T-helper 1 cell treated with Interleukin-12 subunit alpha and Interleukin-12 subunit beta and Interleukin-4 antibody, amounts not matched to agents 30 μg/mL and 1 μg/mL, for 36 hours (primary cell): ENCODE measurements at regions not wholly inside any gene's neighbourhood (a gene's known extent, or its start where the extent isn't known, plus 50 kb on each side); places are given as distances from the start of the nearest gene placed in this dataset.
"Not testable (repeated sequence)": the region's sequence is repeated elsewhere in the genome, so short reads cannot be mapped to it uniquely, and the experiment has no call there.

Experiments
- H3K27ac Mint-ChIP-seq: one replicate; pipeline ENCODE4 v1.8.0; 2021; ENCODE audit warnings: mild to moderate bottlenecking, mixed read lengths
- H3K27me3 Mint-ChIP-seq: one replicate; pipeline ENCODE4 v1.8.0; 2021; ENCODE audit warnings: low read depth, mixed read lengths
- H3K36me3 Mint-ChIP-seq: one replicate; pipeline ENCODE4 v1.8.0; 2021; ENCODE audit warnings: low read depth, mixed read lengths
- H3K4me1 Mint-ChIP-seq: one replicate; pipeline ENCODE4 v1.8.0; 2021; ENCODE audit warnings: low read depth, mixed read lengths
- H3K4me3 Mint-ChIP-seq: one replicate; pipeline ENCODE4 v1.8.0; 2021; ENCODE audit warnings: mild to moderate bottlenecking, moderate library complexity, mixed read lengths
- H3K9me3 Mint-ChIP-seq: one replicate; pipeline ENCODE4 v1.8.0; 2021; ENCODE audit warnings: mixed read lengths

DNA sequence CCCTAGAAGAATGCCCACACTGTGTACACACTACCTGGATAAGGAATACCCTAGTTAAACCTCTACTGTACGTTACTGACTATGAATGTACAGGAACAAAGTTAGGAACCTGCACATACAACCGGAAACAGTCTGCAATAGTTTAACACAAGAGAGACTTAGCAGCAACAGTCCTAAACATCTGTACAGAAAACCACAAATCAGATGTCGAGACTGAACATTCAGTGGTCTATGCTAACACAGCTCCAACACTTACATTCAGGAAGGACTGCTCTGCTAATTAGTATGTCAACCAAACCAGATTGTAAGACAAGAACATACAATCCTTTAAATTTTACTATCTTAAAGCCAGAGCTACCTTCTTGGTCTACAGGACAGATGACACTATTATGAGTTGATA, 104.9 kb downstream of the ZNF429 start:
- Mint-ChIP-seq H3K9me3 (peaks cover 56% of the 10 kb centered on the region), H3K27ac (no peak overlapping the region), H3K4me1 (no peaks in the 10 kb centered on the region), H3K36me3 (no peaks in the 10 kb centered on the region), H3K27me3 (no peaks in the 10 kb centered on the region), H3K4me3 (no peak overlapping the region)

DNA sequence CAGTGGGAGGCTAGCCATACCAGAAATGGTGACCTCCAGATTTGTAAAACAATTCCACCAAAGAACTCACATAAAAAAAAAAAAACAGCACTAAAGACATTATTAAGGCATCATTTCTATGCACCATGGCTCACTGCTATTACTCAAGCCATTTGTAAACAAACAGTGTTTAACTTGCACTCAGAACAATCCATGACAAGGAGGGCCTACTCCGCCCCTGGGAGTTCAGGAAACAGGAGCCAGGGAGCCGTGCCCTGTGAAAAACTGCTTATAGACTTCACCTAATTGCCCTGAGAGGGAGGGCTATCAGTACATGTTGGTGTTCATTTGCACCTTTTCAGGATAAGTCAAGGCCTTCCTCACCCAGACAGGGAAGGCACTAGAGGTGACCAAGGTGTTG, 103.2 kb downstream of the ZNF429 start:
- H3K27me3 Mint-ChIP-seq, result no peaks in the 10 kb centered on the region

DNA sequence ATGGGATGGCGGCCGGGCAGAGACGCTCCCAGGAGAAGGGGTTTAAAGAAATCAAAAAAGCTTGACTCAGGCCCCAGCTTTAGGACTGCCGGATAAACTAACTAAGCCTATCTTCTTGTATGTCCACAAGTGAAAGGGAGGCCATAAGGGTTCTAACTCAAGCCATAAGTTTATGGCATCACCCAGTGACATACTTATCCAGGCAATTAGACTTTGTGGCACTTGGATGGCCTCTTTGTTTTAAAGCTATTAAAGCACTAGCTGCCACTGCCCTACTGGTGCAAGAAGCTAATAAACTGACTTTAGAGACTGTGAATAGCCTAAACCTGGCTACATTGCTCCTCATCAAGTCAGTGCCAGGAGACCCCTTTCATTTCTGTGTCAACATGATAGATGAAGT, 102.0 kb downstream of the ZNF429 start:
- Mint-ChIP-seq H3K36me3 (no peaks in the 10 kb centered on the region), H3K27me3 (no peaks in the 10 kb centered on the region), H3K4me1 (peaks cover 11% of the 10 kb centered on the region), H3K27ac (no peak overlapping the region), H3K9me3 (peaks cover 58% of the 10 kb centered on the region), H3K4me3 (no peak overlapping the region)

More for the DNA sequence above, 103.2 kb downstream of the ZNF429 start:
- H3K9me3 Mint-ChIP-seq, result peaks cover 57% of the 10 kb centered on the region
- H3K4me3 Mint-ChIP-seq, result no peak overlapping the region
- no peaks in the 10 kb centered on the region for H3K36me3 Mint-ChIP-seq
- H3K27ac Mint-ChIP-seq, result no peak overlapping the region
- peaks cover 10% of the 10 kb centered on the region for H3K4me1 Mint-ChIP-seq

DNA sequence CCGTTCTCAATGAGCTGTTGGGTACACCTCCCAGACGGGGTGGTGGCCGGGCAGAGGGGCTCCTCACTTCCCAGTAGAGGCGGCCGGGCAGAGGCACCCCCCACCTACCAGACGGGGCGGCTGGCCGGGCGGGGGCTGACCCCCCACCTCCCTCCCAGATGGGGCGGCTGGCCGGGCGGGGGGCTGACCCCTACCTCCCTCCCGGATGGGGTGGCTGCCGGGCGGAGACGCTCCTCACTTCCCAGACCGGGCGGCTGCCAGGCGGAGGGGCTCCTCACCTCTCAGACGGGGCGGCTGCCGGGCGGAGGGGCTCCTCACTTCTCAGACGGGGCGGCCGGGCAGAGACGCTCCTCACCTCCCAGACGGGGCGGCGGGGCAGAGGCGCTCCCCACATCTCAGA, 101.6 kb downstream of the ZNF429 start:
- H3K36me3 Mint-ChIP-seq, H3K27ac Mint-ChIP-seq, H3K4me3 Mint-ChIP-seq, H3K27me3 Mint-ChIP-seq: not testable (repeated sequence)
- H3K9me3 Mint-ChIP-seq, result peaks cover 57% of the 10 kb centered on the region
- peaks cover 11% of the 10 kb centered on the region for H3K4me1 Mint-ChIP-seq

DNA sequence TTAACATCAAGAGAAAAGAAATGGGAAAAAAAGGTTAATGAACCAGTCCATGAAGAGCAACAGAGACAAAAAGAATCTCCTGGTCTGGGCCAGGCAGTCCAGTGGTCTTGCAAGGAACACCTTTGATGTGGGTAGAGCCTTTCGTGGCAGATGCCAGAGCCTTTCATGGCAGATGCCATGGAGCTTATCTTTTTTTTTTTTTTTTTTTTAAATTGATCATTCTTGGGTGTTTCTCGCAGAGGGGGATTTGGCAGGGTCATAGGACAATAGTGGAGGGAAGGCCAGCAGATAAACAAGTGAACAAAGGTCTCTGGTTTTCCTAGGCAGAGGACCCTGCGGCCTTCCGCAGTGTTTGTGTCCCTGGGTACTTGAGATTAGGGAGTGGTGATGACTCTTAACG, 100.9 kb downstream of the ZNF429 start:
- H3K9me3 Mint-ChIP-seq, result peaks cover 56% of the 10 kb centered on the region
- H3K4me3 Mint-ChIP-seq, H3K27ac Mint-ChIP-seq, H3K27me3 Mint-ChIP-seq, H3K36me3 Mint-ChIP-seq: not testable (repeated sequence)
- peaks cover 11% of the 10 kb centered on the region for H3K4me1 Mint-ChIP-seq

DNA sequence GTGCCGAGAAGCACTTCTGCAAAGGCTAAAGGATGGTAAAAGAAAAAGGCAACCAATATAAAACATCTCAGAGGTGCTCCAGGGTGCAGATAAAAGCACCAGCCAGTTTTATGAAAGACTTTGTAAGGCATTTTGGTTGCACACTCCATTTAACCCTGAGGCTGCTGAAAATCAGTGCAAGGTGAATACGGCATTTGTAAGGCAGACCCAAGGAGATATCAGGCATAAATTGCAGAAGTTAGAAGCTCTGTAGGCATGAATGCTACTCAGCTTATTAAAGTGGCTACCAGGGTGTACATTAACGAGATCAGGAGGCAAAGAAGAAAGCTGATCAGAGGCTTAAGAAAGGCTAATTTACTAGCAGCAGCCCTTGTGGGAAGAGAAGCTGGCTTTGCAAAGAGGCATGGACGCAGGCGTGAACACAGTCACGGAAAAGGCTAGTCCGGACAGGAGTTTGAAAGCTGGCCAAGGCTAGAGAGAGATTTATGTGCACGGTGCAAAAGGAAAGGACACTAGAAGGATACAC, 99.6 kb downstream of the ZNF429 start:
- Mint-ChIP-seq H3K9me3 (peaks cover 48% of the 10 kb centered on the region), H3K27me3 (no peaks in the 10 kb centered on the region), H3K4me3 (peak overlapping the region; percentile 74), H3K27ac (no peak overlapping the region), H3K36me3 (no peaks in the 10 kb centered on the region), H3K4me1 (peaks cover 11% of the 10 kb centered on the region)
